Thyroid gland (tissue), 4 donors: ENCODE measurements at regions not wholly inside any gene's neighbourhood (a gene's known extent, or its start where the extent isn't known, plus 50 kb on each side); places are given as distances from the start of the nearest gene placed in this dataset.

ENCODE experiments used
- CTCF ChIP-seq, 6 experiments: fragments of 200-600 bp in 3 of 6; fragments of 450-650 bp in 3 of 6; sonication (generic) in 3 of 6; IDR thresholded peaks; one replicate each; pipeline ENCODE4 v1.5.1; 2016 to 2019; ENCODE audit warnings: antibody characterized with exemption in 6 of 6, mild to moderate bottlenecking in 2 of 6, inconsistent platforms in 1 of 6, moderate library complexity in 1 of 6
- POLR2A ChIP-seq, 2 donors: fragments of 450-650 bp; IDR thresholded peaks; one replicate each; pipeline ENCODE4 v1.6.1; 2017; ENCODE audit warnings: antibody characterized with exemption in 2 of 2, mild to moderate bottlenecking in 2 of 2, moderate library complexity in 1 of 2

GRCh38 chr18:41484069-41484468 lies 471.0 kb upstream of the PIK3C3 start:
- TF ChIP-seq CTCF (IDR thresholded peaks at IDR 0.05) (no peak), POLR2A (IDR thresholded peaks at IDR 0.05) (no peak)
